Smooth muscle cell (in vitro differentiated cells): ENCODE measurements at regions not wholly inside any gene's neighbourhood (a gene's known extent, or its start where the extent isn't known, plus 50 kb on each side); places are given as distances from the start of the nearest gene placed in this dataset.

Source experiments
- DNase-seq: peaks from one replicate; lab custom pipeline; 2025; ENCODE audit not compliant: unreplicated experiment; lab: John Stamatoyannopoulos, UW
- H2AFZ ChIP-seq: fragments of 200-600 bp; sonication (generic); 2 replicates; pipeline ENCODE4 v1.6.0; 2016; ENCODE audit warnings: antibody characterized with exemption, low read depth, mild to moderate bottlenecking
- H3F3A ChIP-seq: fragments of 200-600 bp; sonication (generic); 2 replicates; pipeline ENCODE4 v1.6.0; 2017; ENCODE audit warnings: antibody characterized with exemption, low read depth
- H3K27ac ChIP-seq: fragments of 200-600 bp; sonication (generic); 2 replicates; pipeline ENCODE4 v1.5.1; 2016; ENCODE audit warnings: low read depth, mild to moderate bottlenecking
- H3K27me3 ChIP-seq: fragments of 200-600 bp; sonication (generic); 2 replicates; pipeline ENCODE4 v1.6.1; 2016; ENCODE audit warnings: low read depth, mild to moderate bottlenecking
- H3K36me3 ChIP-seq: fragments of 200-600 bp; sonication (generic); 2 replicates; pipeline ENCODE4 v1.5.1; 2016; ENCODE audit warnings: low read depth
- H3K4me1 ChIP-seq: fragments of 200-600 bp; sonication (generic); 2 replicates; pipeline ENCODE4 v1.5.1; 2016; ENCODE audit warnings: low read depth
- H3K4me2 ChIP-seq: fragments of 200-600 bp; sonication (generic); 2 replicates; pipeline ENCODE4 v1.6.0; 2016; ENCODE audit warnings: mild to moderate bottlenecking
- H3K4me3 ChIP-seq: fragments of 200-600 bp; sonication (generic); 2 replicates; pipeline ENCODE4 v1.5.1; 2016; ENCODE audit warnings: mild to moderate bottlenecking
- H3K79me2 ChIP-seq: fragments of 200-600 bp; sonication (generic); 2 replicates; pipeline ENCODE4 v1.6.0; 2016; ENCODE audit warnings: low read depth, mild to moderate bottlenecking
- H3K9ac ChIP-seq: fragments of 200-600 bp; sonication (generic); 2 replicates; pipeline ENCODE4 v1.6.0; 2016; ENCODE audit warnings: low read depth
- H3K9me3 ChIP-seq: fragments of 200-600 bp; sonication (generic); replicated peaks from 2 replicates; pipeline ENCODE4 v1.5.1; 2016; ENCODE audit warnings: low read depth
- H4K20me1 ChIP-seq: fragments of 200-600 bp; sonication (generic); 2 replicates; pipeline ENCODE4 v1.6.0; 2016; ENCODE audit warnings: low read depth
- WGBS: methylation state at CpG from one replicate; pipeline ENCODE4 v1.1.7; 2016; ENCODE audit warnings: low lambda C conversion rate; 5-methylcytosine and 5-hydroxymethylcytosine counted together
- TF ChIP-seq, protein P1 (sequence below): fragments of 200-600 bp; sonication (generic); IDR thresholded peaks from 2 replicates; pipeline ENCODE4 v1.5.1; 2017; ENCODE audit warnings: borderline replicate concordance, mild to moderate bottlenecking, antibody characterized with exemption; ENCODE audit not compliant: insufficient read depth, poor library complexity, severe bottlenecking

DNA sequence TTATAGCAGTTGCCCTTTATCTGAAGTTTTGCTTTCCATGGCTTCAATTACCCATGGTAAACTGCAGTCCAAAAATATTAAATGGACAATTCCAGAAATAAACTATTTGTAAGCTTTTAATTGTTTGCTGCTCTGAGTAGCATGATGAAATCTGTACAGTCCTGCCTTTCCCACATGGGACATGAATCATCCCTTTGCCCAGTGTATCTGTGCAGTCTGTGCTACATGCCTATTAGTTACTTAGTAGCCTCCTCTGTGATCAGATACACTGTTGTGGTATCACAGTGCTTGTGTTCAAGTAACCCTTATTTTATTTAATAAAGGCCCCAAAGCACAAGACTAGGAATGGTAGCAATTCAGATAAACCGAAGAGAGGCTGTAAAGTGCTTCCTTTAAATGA lies 810.6 kb upstream of the PIK3C3 start:
- peak overlapping the region; percentile 47 for H3K4me2 ChIP-seq
- DNase-seq = no peak

DNA sequence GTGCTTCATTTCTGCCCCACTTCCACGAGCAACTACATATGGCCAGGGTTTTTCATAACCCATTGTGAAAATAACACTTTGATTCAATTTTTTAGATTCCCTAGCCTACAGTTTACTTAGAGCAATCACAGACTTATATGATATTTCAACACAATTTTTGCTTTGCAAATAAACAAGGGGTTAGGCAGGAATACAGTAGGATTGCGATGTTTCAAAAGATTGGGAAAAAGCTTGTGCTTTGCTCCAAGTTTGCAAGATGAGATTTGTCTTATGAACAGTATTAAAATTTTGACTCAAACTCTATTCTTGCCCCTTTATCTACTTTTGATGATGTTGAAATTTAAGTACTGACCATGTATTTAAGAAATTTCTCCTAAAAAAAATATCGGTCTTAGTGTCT lies 814.5 kb upstream of the PIK3C3 start:
- H3K9me3 ChIP-seq = no peaks in the 10 kb centered on the region
- H3K27ac ChIP-seq = no peak overlapping the region
- no peaks in the 10 kb centered on the region for H3K36me3 ChIP-seq
- H3K27me3 ChIP-seq = no peaks in the 10 kb centered on the region
- no peaks in the 10 kb centered on the region for H4K20me1 ChIP-seq
- no peaks in the 10 kb centered on the region for H3F3A ChIP-seq
- no peak overlapping the region for H3K9ac ChIP-seq
- H3K79me2 ChIP-seq = no peaks in the 10 kb centered on the region
- H3K4me3 ChIP-seq = no peak overlapping the region
- TF ChIP-seq, protein P1, sequence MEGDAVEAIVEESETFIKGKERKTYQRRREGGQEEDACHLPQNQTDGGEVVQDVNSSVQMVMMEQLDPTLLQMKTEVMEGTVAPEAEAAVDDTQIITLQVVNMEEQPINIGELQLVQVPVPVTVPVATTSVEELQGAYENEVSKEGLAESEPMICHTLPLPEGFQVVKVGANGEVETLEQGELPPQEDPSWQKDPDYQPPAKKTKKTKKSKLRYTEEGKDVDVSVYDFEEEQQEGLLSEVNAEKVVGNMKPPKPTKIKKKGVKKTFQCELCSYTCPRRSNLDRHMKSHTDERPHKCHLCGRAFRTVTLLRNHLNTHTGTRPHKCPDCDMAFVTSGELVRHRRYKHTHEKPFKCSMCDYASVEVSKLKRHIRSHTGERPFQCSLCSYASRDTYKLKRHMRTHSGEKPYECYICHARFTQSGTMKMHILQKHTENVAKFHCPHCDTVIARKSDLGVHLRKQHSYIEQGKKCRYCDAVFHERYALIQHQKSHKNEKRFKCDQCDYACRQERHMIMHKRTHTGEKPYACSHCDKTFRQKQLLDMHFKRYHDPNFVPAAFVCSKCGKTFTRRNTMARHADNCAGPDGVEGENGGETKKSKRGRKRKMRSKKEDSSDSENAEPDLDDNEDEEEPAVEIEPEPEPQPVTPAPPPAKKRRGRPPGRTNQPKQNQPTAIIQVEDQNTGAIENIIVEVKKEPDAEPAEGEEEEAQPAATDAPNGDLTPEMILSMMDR = no peak
- 94% methylated on average over 3 of the region's 3 CpGs for WGBS
- DNase-seq = no peak
- H2AFZ ChIP-seq = no peak overlapping the region
- H3K4me2 ChIP-seq = no peak overlapping the region
- peaks cover 4% of the 10 kb centered on the region for H3K4me1 ChIP-seq

More for the DNA sequence above, 810.6 kb upstream of the PIK3C3 start:
- TF ChIP-seq, protein P1 = no peak
- H3F3A ChIP-seq = no peaks in the 10 kb centered on the region
- H3K79me2 ChIP-seq = no peaks in the 10 kb centered on the region
- no peak overlapping the region for H2AFZ ChIP-seq
- H4K20me1 ChIP-seq = no peaks in the 10 kb centered on the region
- no peaks in the 10 kb centered on the region for H3K36me3 ChIP-seq
- no peak overlapping the region for H3K9ac ChIP-seq
- WGBS = 90% methylated on average over 1 of the region's 1 CpG
- H3K9me3 ChIP-seq = no peaks in the 10 kb centered on the region
- peak overlapping the region; percentile 64 for H3K27ac ChIP-seq
- H3K4me1 ChIP-seq = peaks cover 13% of the 10 kb centered on the region
- H3K27me3 ChIP-seq = no peaks in the 10 kb centered on the region
- H3K4me3 ChIP-seq = no peak overlapping the region

DNA sequence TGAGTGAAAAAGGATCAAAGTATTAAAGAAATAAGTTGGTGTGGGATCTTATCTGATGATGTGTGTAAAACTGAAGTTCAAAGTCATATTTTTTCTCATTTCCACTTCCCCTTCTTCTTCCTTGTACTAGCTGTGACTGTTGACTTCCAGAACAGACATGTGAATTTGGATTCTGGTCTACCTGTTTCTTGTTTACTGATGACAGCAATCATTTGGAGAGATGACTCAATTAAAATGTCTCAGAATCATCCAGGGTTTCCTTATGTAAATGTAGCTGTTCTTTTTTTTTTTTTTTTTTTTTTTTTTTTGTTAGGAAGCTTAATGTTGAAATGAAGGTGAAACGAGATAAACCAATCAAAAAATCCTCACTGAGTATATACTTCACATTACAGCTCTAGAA lies 819.9 kb upstream of the PIK3C3 start:
- no peaks in the 10 kb centered on the region for H3K9me3 ChIP-seq
- no peaks in the 10 kb centered on the region for H3K4me1 ChIP-seq
- 94% methylated on average over 1 of the region's 1 CpG for WGBS
- H3K4me2 ChIP-seq = no peak overlapping the region
- no peak overlapping the region for H3K9ac ChIP-seq
- H3K27me3 ChIP-seq = no peaks in the 10 kb centered on the region
- H4K20me1 ChIP-seq = no peaks in the 10 kb centered on the region
- no peak overlapping the region for H3K27ac ChIP-seq
- H3K4me3 ChIP-seq = no peak overlapping the region
- no peaks in the 10 kb centered on the region for H3K79me2 ChIP-seq
- TF ChIP-seq, protein P1 = no peak
- no peaks in the 10 kb centered on the region for H3F3A ChIP-seq
- no peak for DNase-seq
- H3K36me3 ChIP-seq = no peaks in the 10 kb centered on the region
- no peak overlapping the region for H2AFZ ChIP-seq

DNA sequence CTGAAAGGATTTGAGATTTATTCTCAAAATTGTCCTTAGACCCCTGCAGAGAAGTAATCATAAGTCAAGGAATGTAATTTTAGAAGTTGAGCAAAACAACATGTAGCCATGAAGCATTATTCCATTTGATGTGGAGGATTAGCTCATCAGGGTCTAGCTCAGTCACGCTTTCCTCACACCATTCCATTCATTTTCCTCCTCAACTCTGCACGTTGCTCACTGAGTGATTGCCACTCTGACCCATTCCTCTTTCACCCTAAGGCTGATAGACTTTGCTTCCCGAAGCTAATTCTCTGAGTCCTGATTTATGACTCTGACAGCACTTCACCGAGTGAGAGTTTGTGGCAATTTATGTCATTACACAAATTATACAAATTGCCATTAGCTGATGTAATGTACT lies 820.6 kb upstream of the PIK3C3 start:
- Histone ChIP-seq H3K9me3 (no peaks in the 10 kb centered on the region), H3K9ac (no peak overlapping the region), H2AFZ (no peak overlapping the region), H4K20me1 (no peaks in the 10 kb centered on the region), H3K4me2 (no peak overlapping the region), H3K4me3 (no peak overlapping the region), H3K79me2 (no peaks in the 10 kb centered on the region), H3K4me1 (no peaks in the 10 kb centered on the region), H3K36me3 (no peaks in the 10 kb centered on the region), H3F3A (no peaks in the 10 kb centered on the region), H3K27me3 (no peaks in the 10 kb centered on the region), H3K27ac (no peak overlapping the region)
- TF ChIP-seq, protein P1 = no peak
- WGBS = 25% methylated on average over 4 of the region's 4 CpGs
- DNase-seq = no peak
